AG04449 (cell line): ENCODE measurements at regions not wholly inside any gene's neighbourhood (a gene's known extent, or its start where the extent isn't known, plus 50 kb on each side); places are given as distances from the start of the nearest gene placed in this dataset.

ENCODE experiments used
- CTCF ChIA-PET: fragments of 350-600 bp; formaldehyde crosslinking; extraction: SDS; loops from one replicate; lab custom pipeline; 2021; ENCODE audit warnings: antibody characterized with exemption; lab: Yijun Ruan, JAX
- POLR2A ChIA-PET: fragments of 400-600, 350-600 bp; formaldehyde crosslinking; extraction: SDS; loops from one replicate; lab custom pipeline; 2020; ENCODE audit warnings: antibody characterized with exemption, inconsistent platforms; lab: Yijun Ruan, JAX
- DNase-seq: peaks from one replicate; pipeline ENCODE4 v3.0.0-alpha.2; 2010; ENCODE audit warnings: low read depth, low spot score
- H3K4me3 ChIP-seq: 2 replicates; pipeline ENCODE4 v1.5.1; 2011; ENCODE audit warnings: low read depth, mild to moderate bottlenecking, control low read depth, low read length
- CTCF ChIP-seq: IDR thresholded peaks from one replicate; pipeline ENCODE4 v1.5.1; 2011; ENCODE audit warnings: mild to moderate bottlenecking, moderate library complexity, low read length, control low read depth, inconsistent platforms; ENCODE audit not compliant: insufficient read depth; ENCODE audit errors: missing control alignments

GRCh38 chr6:3997177-3997770 is 81.7 kb downstream of the FAM217A start:
- DNase-seq = no peak
- H3K4me3 ChIP-seq = no peak overlapping the region
- CTCF ChIA-PET = interaction anchor here (1.0 to 5.3 kb wide), 11 partner anchors 8 to 738 kb away, joined by 3 to 38 read pairs (median 6); partner anchors contain the start of gene FAM50B
- POLR2A ChIA-PET = interaction anchor here (0.9 kb wide), 1 partner anchor 249 kb away, joined by 4 read pairs; no protein-coding TSS in a partner anchor
- TF ChIP-seq CTCF = no peak

- no peak for DNase-seq
- CTCF ChIA-PET = no interaction called here
- no peak for TF ChIP-seq CTCF
- POLR2A ChIA-PET = no interaction called here
- H3K4me3 ChIP-seq = no peak overlapping the region
These were observed 78.9 kb downstream of the FAM217A start for GRCh38 chr6:3999800-4000661.

- TF ChIP-seq CTCF = no peak
- ChIA-PET POLR2A (no interaction called here), CTCF (interaction anchor here (0.9 to 2.5 kb wide), 5 partner anchors 9 to 753 kb away, joined by 3 to 11 read pairs (median 3); no protein-coding TSS in a partner anchor)
- H3K4me3 ChIP-seq = no peak overlapping the region
- no peak for DNase-seq
These were observed 74.7 kb downstream of the FAM217A start for GRCh38 chr6:4004249-4004648.

GRCh38 chr6:4008324-4009047 is 70.5 kb downstream of the FAM217A start:
- POLR2A ChIA-PET = interaction anchor here (1.5 kb wide), 1 partner anchor 259 kb away, joined by 3 read pairs; no protein-coding TSS in a partner anchor
- peak; percentile 44 for TF ChIP-seq CTCF
- DNase-seq = peak; percentile 76
- CTCF ChIA-PET = interaction anchor here (0.7 to 3.8 kb wide), 23 partner anchors 10 to 728 kb away, joined by 3 to 38 read pairs (median 5); partner anchors contain the start of gene FAM50B
- no peak overlapping the region for H3K4me3 ChIP-seq

- H3K4me3 ChIP-seq = no peak overlapping the region
- no peak for DNase-seq
- ChIA-PET POLR2A (no interaction called here), CTCF (interaction anchor here (1.0 to 3.8 kb wide), 15 partner anchors 9 to 733 kb away, joined by 3 to 38 read pairs (median 6); partner anchors contain the start of gene FAM50B)
- no peak for TF ChIP-seq CTCF
These were observed 69.5 kb downstream of the FAM217A start for GRCh38 chr6:4009486-4009885.
